Thyroid gland (tissue), 4 donors: ENCODE measurements at regions not wholly inside any gene's neighbourhood (a gene's known extent, or its start where the extent isn't known, plus 50 kb on each side); places are given as distances from the start of the nearest gene placed in this dataset.

Experiments used
- DNase-seq, 2 donors: peaks; one replicate each; pipeline ENCODE4 v3.0.0-alpha.2; 2019
- H3K27ac ChIP-seq, 3 donors: fragments of 200-600 bp; sonication (generic); 1 replicate in 2 of 3; 2 replicates in 1 of 3; pipeline ENCODE4 v1.5.1; 2016 to 2019; ENCODE audit warnings: mild to moderate bottlenecking in 1 of 3, moderate library complexity in 1 of 3
- H3K27me3 ChIP-seq: fragments of 200-600 bp; sonication (generic); one replicate; pipeline ENCODE4 v1.5.1; 2019
- H3K36me3 ChIP-seq, 2 donors: fragments of 200-600 bp; sonication (generic); one replicate each; pipeline ENCODE4 v1.5.1; 2016 to 2019
- H3K4me1 ChIP-seq, 2 donors: fragments of 200-600 bp; sonication (generic); one replicate each; pipeline ENCODE4 v1.5.1; 2017 to 2019
- H3K4me3 ChIP-seq, 3 donors: fragments of 200-600 bp; sonication (generic); replicated peaks in 1 of 3; 1 replicate in 2 of 3; 2 replicates in 1 of 3; pipeline ENCODE4 v1.5.1; 2016; ENCODE audit warnings: mild to moderate bottlenecking in 1 of 3
- H3K9me3 ChIP-seq: fragments of 200-600 bp; sonication (generic); one replicate; pipeline ENCODE4 v1.5.1; 2017
- CTCF ChIP-seq, 6 experiments: fragments of 200-600 bp in 3 of 6; fragments of 450-650 bp in 3 of 6; sonication (generic) in 3 of 6; IDR thresholded peaks; one replicate each; pipeline ENCODE4 v1.5.1; 2016 to 2019; ENCODE audit warnings: antibody characterized with exemption in 6 of 6, mild to moderate bottlenecking in 2 of 6, inconsistent platforms in 1 of 6, moderate library complexity in 1 of 6
- POLR2A ChIP-seq, 2 donors: fragments of 450-650 bp; IDR thresholded peaks; one replicate each; pipeline ENCODE4 v1.6.1; 2017; ENCODE audit warnings: antibody characterized with exemption in 2 of 2, mild to moderate bottlenecking in 2 of 2, moderate library complexity in 1 of 2
- WGBS, 2 donors: methylation state at CpG; one replicate each; pipeline ENCODE4 v1.1.5; 2017; 5-methylcytosine and 5-hydroxymethylcytosine counted together
- intact Hi-C: fragments of 100-400 bp; cut with DNase I; formaldehyde crosslinking; loops from one replicate; pipeline ENCODE4 v1.15.1; 2023

GRCh38 chr2:58369594-58369993 lies 128.5 kb upstream of the FANCL start:
- no peaks in the 10 kb centered on the region for H3K27me3 ChIP-seq
- no peak for TF ChIP-seq CTCF (IDR thresholded peaks at IDR 0.05)
- TF ChIP-seq POLR2A (IDR thresholded peaks at IDR 0.05): no peak
- DNase-seq: no peak
- WGBS, 2 donors: 94% methylated on average over 2 of the region's 2 CpGs
- no peaks in the 10 kb centered on the region for H3K36me3 ChIP-seq
- no peaks in the 10 kb centered on the region for H3K9me3 ChIP-seq
- no peak overlapping the region for H3K4me3 ChIP-seq
- H3K4me1 ChIP-seq: no peaks in the 10 kb centered on the region
- intact Hi-C loops: no loop called here
- H3K27ac ChIP-seq: no peak overlapping the region

- Histone ChIP-seq H3K4me3 (no peak overlapping the region), H3K27me3 (no peaks in the 10 kb centered on the region), H3K4me1 (no peaks in the 10 kb centered on the region), H3K27ac (no peak overlapping the region), H3K9me3 (no peaks in the 10 kb centered on the region), H3K36me3 (no peaks in the 10 kb centered on the region)
- TF ChIP-seq CTCF (IDR thresholded peaks at IDR 0.05): no peak
- TF ChIP-seq POLR2A (IDR thresholded peaks at IDR 0.05): no peak
- WGBS, 2 donors: 85 to 93% methylated on average over 4 of the region's 4 CpGs
- intact Hi-C loops: no loop called here
- DNase-seq: no peak
Measured at GRCh38 chr2:58364098-58364497, 123.0 kb upstream of the FANCL start.

GRCh38 chr2:58358026-58358425 lies 116.9 kb upstream of the FANCL start:
- 51 to 54% methylated on average over 1 of the region's 1 CpG for WGBS, 2 donors
- no peaks in the 10 kb centered on the region for H3K36me3 ChIP-seq
- no peaks in the 10 kb centered on the region for H3K9me3 ChIP-seq
- no peaks in the 10 kb centered on the region for H3K27me3 ChIP-seq
- no peaks in the 10 kb centered on the region for H3K4me1 ChIP-seq
- no peak for TF ChIP-seq POLR2A (IDR thresholded peaks at IDR 0.05)
- TF ChIP-seq CTCF (IDR thresholded peaks at IDR 0.05): no peak
- H3K27ac ChIP-seq: no peak overlapping the region
- no peak for DNase-seq
- H3K4me3 ChIP-seq: no peak overlapping the region
- intact Hi-C loops: no loop called here

- 17% methylated on average over 2 of the region's 2 CpGs for WGBS, 2 donors
Measured at GRCh38 chr2:58357521-58357920, 116.4 kb upstream of the FANCL start.

GRCh38 chr2:58354230-58354629 lies 113.1 kb upstream of the FANCL start:
- WGBS, 2 donors: 78 to 94% methylated on average over 1 of the region's 1 CpG
- TF ChIP-seq CTCF (IDR thresholded peaks at IDR 0.05) (no peak), POLR2A (IDR thresholded peaks at IDR 0.05) (no peak)

More at GRCh38 chr2:58357521-58357920, 116.4 kb upstream of the FANCL start:
- no peak overlapping the region for H3K27ac ChIP-seq
- no peak for TF ChIP-seq CTCF (IDR thresholded peaks at IDR 0.05)
- TF ChIP-seq POLR2A (IDR thresholded peaks at IDR 0.05): no peak
- no peak overlapping the region for H3K4me3 ChIP-seq
- H3K27me3 ChIP-seq: no peaks in the 10 kb centered on the region
- DNase-seq: no peak
- intact Hi-C loops: no loop called here
- H3K36me3 ChIP-seq: no peaks in the 10 kb centered on the region
- no peaks in the 10 kb centered on the region for H3K9me3 ChIP-seq
- no peaks in the 10 kb centered on the region for H3K4me1 ChIP-seq

More at GRCh38 chr2:58354230-58354629, 113.1 kb upstream of the FANCL start:
- H3K27me3 ChIP-seq: no peaks in the 10 kb centered on the region
- no peak overlapping the region for H3K4me3 ChIP-seq
- H3K9me3 ChIP-seq: no peaks in the 10 kb centered on the region
- intact Hi-C loops: no loop called here
- H3K4me1 ChIP-seq: no peaks in the 10 kb centered on the region
- H3K27ac ChIP-seq: no peak overlapping the region
- H3K36me3 ChIP-seq: no peaks in the 10 kb centered on the region
- no peak for DNase-seq
